ENCODE measurements at regions not wholly inside any gene's neighbourhood (a gene's known extent, or its start where the extent isn't known, plus 50 kb on each side); places are given as distances from the start of the nearest gene placed in this dataset.

GRCh38 chr2:157159221-157159934, 98.1 kb upstream of the GALNT5 start:
- TF ChIP-seq CTCF (IDR thresholded peaks at IDR 0.05) = no peak
- no peak for DNase-seq
- Mint-ChIP-seq H3K9me3 (no peaks in the 10 kb centered on the region), H3K36me3 (ENCODE audit: low read depth) (no peaks in the 10 kb centered on the region), H3K27ac (no peak overlapping the region), H3K4me1 (ENCODE audit: low read depth) (peaks cover 13% of the 10 kb centered on the region), H3K4me3 (no peak overlapping the region), H3K27me3 (ENCODE audit: insufficient read depth) (peaks cover 2% of the 10 kb centered on the region; the same call in 1 of the 2 replicates)

GRCh38 chr2:157160111-157160510, 97.4 kb upstream of the GALNT5 start:
- H3K36me3 Mint-ChIP-seq (ENCODE audit: low read depth) = no peaks in the 10 kb centered on the region
- H3K9me3 Mint-ChIP-seq = no peaks in the 10 kb centered on the region
- no peak for TF ChIP-seq CTCF (IDR thresholded peaks at IDR 0.05)

GRCh38 chr2:157164370-157164769, 93.1 kb upstream of the GALNT5 start:
- Mint-ChIP-seq H3K27me3 (ENCODE audit: insufficient read depth) (peaks cover 2% of the 10 kb centered on the region; the same call in 1 of the 2 replicates), H3K9me3 (no peaks in the 10 kb centered on the region), H3K27ac (no peak overlapping the region)

More at GRCh38 chr2:157160111-157160510, 97.4 kb upstream of the GALNT5 start:
- no peak for DNase-seq
- Mint-ChIP-seq H3K27me3 (ENCODE audit: insufficient read depth) (peaks cover 2% of the 10 kb centered on the region; the same call in 1 of the 2 replicates), H3K4me3 (no peak overlapping the region), H3K27ac (no peak overlapping the region), H3K4me1 (ENCODE audit: low read depth) (peaks cover 13% of the 10 kb centered on the region)

GRCh38 chr2:157164891-157165290, 92.6 kb upstream of the GALNT5 start:
- no peak overlapping the region for H3K4me3 Mint-ChIP-seq
- no peaks in the 10 kb centered on the region for H3K9me3 Mint-ChIP-seq
- H3K4me1 Mint-ChIP-seq (ENCODE audit: low read depth) = peaks cover 7% of the 10 kb centered on the region
- DNase-seq = no peak
- H3K27me3 Mint-ChIP-seq (ENCODE audit: insufficient read depth) = peaks cover 2% of the 10 kb centered on the region
- TF ChIP-seq CTCF (IDR thresholded peaks at IDR 0.05) = no peak
- no peak overlapping the region for H3K27ac Mint-ChIP-seq
- H3K36me3 Mint-ChIP-seq (ENCODE audit: low read depth) = no peaks in the 10 kb centered on the region

More at GRCh38 chr2:157164370-157164769, 93.1 kb upstream of the GALNT5 start:
- peaks cover 5% of the 10 kb centered on the region; the same call in 1 of the 2 replicates for H3K4me1 Mint-ChIP-seq (ENCODE audit: low read depth)
- no peak overlapping the region for H3K4me3 Mint-ChIP-seq
- no peaks in the 10 kb centered on the region for H3K36me3 Mint-ChIP-seq (ENCODE audit: low read depth)
- no peak for DNase-seq
- no peak for TF ChIP-seq CTCF (IDR thresholded peaks at IDR 0.05)

GRCh38 chr2:157168501-157168900, 89.0 kb upstream of the GALNT5 start:
- Mint-ChIP-seq H3K36me3 (ENCODE audit: low read depth) (no peaks in the 10 kb centered on the region), H3K27me3 (ENCODE audit: insufficient read depth) (no peaks in the 10 kb centered on the region; the same call in 1 of the 2 replicates), H3K9me3 (no peaks in the 10 kb centered on the region), H3K27ac (no peak overlapping the region), H3K4me3 (no peak overlapping the region), H3K4me1 (ENCODE audit: low read depth) (peaks cover 31% of the 10 kb centered on the region)
- DNase-seq = no peak
- no peak for TF ChIP-seq CTCF (IDR thresholded peaks at IDR 0.05)
